T-helper 1 cell treated with Interleukin-12 subunit alpha and Interleukin-12 subunit beta and Interleukin-4 antibody, amounts not matched to agents 30 μg/mL and 1 μg/mL, for 36 hours (primary cell): ENCODE measurements at regions not wholly inside any gene's neighbourhood (a gene's known extent, or its start where the extent isn't known, plus 50 kb on each side); places are given as distances from the start of the nearest gene placed in this dataset.

Experiments used
- H3K27ac Mint-ChIP-seq: one replicate; pipeline ENCODE4 v1.8.0; 2021; ENCODE audit warnings: mild to moderate bottlenecking, mixed read lengths
- H3K27me3 Mint-ChIP-seq: one replicate; pipeline ENCODE4 v1.8.0; 2021; ENCODE audit warnings: low read depth, mixed read lengths
- H3K36me3 Mint-ChIP-seq: one replicate; pipeline ENCODE4 v1.8.0; 2021; ENCODE audit warnings: low read depth, mixed read lengths
- H3K4me1 Mint-ChIP-seq: one replicate; pipeline ENCODE4 v1.8.0; 2021; ENCODE audit warnings: low read depth, mixed read lengths
- H3K4me3 Mint-ChIP-seq: one replicate; pipeline ENCODE4 v1.8.0; 2021; ENCODE audit warnings: mild to moderate bottlenecking, moderate library complexity, mixed read lengths
- H3K9me3 Mint-ChIP-seq: one replicate; pipeline ENCODE4 v1.8.0; 2021; ENCODE audit warnings: mixed read lengths

DNA sequence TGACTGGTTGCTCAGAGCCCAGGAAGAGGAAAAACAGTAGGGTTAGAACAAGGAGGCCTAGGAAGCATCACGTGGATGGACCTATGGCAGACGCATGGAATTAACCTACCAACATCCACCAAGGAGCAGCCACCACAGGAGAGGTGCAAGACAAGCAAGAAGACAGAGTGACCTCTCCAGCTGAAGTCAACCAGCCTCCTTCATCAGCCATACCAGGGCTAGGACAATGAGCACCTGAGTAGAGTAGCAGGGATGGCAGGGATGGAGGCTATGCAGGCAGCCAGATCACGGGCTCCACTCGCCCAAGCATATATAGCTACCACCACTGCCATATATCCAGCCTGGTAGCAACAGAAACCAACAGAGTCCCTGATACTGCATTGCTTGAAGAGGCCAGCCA is 202.1 kb upstream of the B3GAT1 start:
- H3K27ac Mint-ChIP-seq: no peak overlapping the region
- no peak overlapping the region for H3K4me3 Mint-ChIP-seq
- no peaks in the 10 kb centered on the region for H3K36me3 Mint-ChIP-seq
- H3K9me3 Mint-ChIP-seq: no peaks in the 10 kb centered on the region
- H3K4me1 Mint-ChIP-seq: no peaks in the 10 kb centered on the region
- no peaks in the 10 kb centered on the region for H3K27me3 Mint-ChIP-seq

DNA sequence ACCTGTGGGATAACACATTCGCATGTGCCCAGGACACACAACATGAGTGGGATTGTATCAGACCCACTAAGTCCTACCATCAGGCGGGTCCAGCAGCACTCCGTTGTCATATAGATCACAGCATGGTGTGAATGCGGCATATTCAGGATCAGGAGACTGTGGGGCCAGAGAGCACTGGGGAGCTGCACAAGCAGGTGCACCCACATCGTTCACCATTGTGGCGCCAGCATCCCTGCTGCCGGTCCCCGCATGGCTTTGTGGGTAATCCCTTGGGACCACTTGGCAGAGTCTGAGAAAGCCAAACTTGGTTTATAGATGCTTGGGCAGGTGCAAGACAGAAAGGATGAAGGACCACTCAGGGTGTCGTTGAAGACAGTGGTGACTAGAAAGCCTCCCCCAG is 201.6 kb upstream of the B3GAT1 start:
- Mint-ChIP-seq H3K4me3 (no peak overlapping the region), H3K27me3 (no peaks in the 10 kb centered on the region), H3K27ac (no peak overlapping the region), H3K36me3 (no peaks in the 10 kb centered on the region), H3K9me3 (no peaks in the 10 kb centered on the region), H3K4me1 (no peaks in the 10 kb centered on the region)

DNA sequence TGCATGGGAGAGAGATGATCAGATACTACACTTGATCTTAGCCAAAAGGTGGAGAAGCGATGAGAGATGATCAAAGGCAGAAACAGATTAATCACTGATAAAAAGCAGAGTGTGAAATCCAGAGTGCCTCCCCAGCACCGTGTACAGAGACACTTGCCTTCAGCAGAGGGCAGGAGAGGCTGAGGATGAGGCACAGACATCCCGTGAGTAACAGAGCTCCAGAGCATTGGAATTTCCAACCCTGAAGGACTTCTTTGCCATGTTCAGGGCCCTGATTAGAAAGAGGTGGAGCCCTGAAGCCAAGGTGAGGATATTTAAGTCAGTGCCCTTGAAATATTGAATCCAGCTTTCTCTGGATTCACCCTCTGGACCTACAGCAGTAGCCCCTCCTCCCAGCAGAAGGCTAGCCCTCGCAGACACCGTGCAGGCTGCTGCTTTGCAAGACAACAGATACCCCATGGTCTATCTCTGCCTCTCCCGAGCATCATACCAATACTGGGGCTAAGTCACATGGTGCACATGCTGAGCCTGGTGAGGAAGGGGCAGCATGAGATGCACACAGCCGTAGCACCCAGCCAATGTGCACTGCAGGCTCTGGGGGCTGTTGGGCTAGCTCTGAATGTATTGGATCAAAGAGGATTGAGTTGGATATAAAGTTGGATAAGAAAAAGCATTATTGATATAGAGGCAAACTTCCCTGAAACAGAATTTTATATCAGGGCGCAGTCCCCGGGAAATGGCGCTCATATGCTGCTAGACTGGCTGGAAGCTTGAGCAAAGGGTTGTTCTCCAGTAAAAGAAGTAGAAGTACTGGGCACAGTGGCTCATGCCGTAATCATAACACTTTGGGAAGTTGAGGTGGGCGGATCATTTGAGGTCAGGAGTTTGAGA is 200.3 kb upstream of the B3GAT1 start:
- no peaks in the 10 kb centered on the region for H3K36me3 Mint-ChIP-seq
- H3K4me3 Mint-ChIP-seq: no peak overlapping the region
- H3K4me1 Mint-ChIP-seq: no peaks in the 10 kb centered on the region
- H3K27ac Mint-ChIP-seq: no peak overlapping the region
- H3K9me3 Mint-ChIP-seq: no peaks in the 10 kb centered on the region
- no peaks in the 10 kb centered on the region for H3K27me3 Mint-ChIP-seq

DNA sequence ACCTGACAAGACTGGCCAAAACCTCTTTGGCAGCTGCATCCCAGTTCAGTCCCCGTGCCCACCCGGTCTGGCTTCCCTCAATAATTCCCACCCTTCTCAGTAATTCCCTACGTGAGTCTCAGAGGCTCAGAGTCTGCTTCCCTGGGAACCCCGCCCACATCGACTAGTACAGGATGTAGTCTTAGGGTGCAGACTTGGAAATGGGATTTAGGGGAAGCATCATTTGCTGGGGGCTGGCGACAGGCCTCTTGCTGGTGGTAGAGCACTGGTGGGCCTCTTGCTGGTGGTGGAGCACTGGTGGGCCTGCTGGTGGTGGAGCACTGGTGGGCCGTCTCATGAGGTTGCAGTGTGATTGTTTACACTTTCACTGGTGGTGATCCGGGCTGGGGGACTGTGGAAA is 199.5 kb upstream of the B3GAT1 start:
- Mint-ChIP-seq H3K36me3 (no peaks in the 10 kb centered on the region), H3K9me3 (no peaks in the 10 kb centered on the region), H3K4me1 (no peaks in the 10 kb centered on the region), H3K4me3 (no peak overlapping the region), H3K27me3 (no peaks in the 10 kb centered on the region), H3K27ac (no peak overlapping the region)

DNA sequence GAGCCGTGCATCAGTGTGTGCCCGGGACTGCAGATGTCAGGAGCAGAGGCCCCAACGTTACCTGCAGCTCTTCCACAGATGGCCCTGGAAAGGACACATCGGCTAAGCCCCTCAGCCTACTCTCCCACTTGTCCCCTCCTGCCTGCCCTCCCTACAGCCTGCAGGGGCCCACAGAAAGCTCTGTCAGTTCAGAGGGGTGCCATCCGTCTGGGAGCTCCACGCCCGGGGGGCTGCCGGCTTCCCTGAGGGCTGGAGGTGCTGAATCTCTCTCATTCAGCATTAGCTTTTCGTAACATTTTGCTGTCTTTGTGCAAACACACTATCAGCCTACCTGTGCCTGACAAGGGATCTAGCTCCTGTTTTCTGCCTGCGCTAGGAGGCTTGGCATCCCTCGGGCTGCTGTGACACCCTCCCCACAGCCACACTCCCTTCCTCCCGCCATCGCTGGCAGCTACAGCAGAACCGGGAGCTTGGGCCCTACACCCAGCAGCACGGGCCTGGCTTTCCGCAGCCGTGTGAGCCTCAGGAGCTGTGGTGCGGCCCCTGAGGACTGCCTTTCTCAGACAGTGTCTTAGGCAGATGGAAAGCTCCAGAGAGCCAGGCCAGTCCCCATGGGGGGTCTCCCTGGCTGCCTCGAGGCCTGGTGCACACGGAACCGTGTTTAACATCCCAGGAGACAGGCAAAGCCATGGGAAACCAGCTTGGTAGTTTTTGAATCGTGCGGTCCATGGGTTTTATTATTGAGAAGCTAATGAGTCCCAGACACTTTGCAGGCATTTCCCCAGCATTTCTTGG is 198.3 kb upstream of the B3GAT1 start:
- Mint-ChIP-seq H3K9me3 (no peaks in the 10 kb centered on the region), H3K36me3 (no peaks in the 10 kb centered on the region), H3K27ac (no peak overlapping the region), H3K4me1 (no peaks in the 10 kb centered on the region), H3K27me3 (no peaks in the 10 kb centered on the region), H3K4me3 (no peak overlapping the region)

DNA sequence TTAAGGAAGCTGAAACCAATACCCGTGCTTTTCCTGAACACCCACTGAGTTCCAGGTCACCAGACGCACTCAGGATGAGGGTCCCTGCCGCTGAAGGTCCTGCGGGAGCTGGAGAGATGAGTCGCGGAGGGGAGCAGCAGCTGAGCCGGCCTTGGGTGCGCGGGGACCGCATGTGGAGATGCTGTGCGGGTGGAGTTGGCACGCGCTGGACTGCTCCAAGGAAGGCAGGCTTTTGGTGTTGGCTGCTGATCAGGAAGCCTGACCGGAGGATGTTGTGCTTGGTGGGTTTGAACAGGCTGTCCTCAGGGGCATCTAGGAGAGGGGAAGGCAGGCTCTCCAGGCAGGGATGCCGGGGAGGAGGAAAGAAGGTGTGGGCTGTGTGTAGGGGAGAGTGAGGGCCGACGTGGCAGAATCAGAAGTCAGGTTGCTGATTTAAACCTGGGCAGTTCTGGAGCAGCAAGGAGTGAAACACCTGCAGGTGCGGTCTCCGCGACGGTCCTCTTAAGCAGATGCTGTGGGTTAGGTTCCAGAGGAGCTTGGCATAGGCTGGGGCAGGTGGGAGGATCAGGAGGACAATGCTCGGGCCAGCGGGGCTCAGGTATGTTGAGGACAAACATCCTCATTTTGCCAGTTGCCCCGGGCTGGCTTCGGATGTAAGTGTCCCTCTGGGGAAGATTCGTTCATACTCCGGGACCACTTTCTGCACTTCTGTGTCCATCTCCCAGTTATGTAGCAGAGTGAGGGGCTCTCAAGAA is 197.5 kb upstream of the B3GAT1 start:
- no peaks in the 10 kb centered on the region for H3K9me3 Mint-ChIP-seq
- no peak overlapping the region for H3K27ac Mint-ChIP-seq
- no peaks in the 10 kb centered on the region for H3K27me3 Mint-ChIP-seq
- no peaks in the 10 kb centered on the region for H3K36me3 Mint-ChIP-seq
- H3K4me1 Mint-ChIP-seq: no peaks in the 10 kb centered on the region
- no peak overlapping the region for H3K4me3 Mint-ChIP-seq

DNA sequence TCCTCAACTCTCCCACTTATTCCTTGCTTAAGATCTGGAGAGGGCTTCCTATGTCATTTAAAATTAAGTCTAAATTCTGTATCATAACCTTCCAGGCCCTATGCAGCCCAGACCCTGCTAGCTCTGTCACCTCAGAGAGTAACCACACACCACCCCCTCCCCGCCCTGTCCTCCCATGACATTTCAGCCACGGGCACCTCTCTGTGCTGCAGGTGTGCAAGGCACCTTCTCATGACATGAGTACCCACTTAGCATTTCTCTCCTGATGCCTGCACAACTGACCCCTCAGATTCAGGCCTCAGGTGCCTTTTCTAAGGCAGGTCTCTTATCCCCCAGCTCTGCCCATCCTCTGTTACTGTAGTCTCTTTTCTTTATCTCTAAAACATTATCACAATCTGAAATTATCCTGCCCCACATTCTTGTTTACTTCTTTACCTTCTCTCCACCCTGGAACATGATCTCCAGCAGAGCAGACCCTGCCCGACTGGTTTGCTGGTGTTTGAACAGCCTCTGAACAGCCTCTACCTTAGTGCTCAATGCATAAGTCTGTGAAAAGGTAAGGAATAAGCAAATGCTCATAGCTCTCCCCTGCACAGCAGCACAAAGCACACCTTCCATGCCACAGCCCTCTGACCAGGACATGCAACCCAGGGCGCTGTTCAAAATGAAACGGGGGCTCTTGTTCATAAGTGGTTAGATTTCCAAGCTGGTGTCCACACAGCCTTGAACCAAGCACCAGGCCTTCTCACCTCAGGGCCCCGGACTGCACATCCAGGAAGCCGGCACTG is 196.1 kb upstream of the B3GAT1 start:
- no peaks in the 10 kb centered on the region for H3K36me3 Mint-ChIP-seq
- H3K4me1 Mint-ChIP-seq: no peaks in the 10 kb centered on the region
- H3K27me3 Mint-ChIP-seq: no peaks in the 10 kb centered on the region
- no peak overlapping the region for H3K4me3 Mint-ChIP-seq
- no peak overlapping the region for H3K27ac Mint-ChIP-seq
- H3K9me3 Mint-ChIP-seq: no peaks in the 10 kb centered on the region

DNA sequence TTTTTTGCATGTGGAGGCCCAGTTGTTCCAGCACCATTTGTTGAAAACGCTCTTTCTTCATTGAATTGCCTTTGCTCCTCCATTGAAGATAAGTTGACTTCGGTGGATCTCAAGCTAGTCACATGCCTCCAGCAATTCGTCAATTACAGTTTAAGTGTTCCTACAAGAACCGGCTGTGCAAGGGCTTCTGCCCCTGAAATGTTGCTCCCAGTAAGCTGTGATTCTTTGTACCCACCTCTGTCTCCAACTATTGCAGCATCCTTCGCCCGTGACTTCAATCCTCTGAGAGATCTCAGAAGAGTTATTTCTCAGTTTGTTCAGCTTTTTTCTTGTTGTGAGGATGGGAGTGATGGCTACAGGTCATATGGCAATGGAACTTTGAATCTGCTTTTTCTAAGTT is 194.2 kb upstream of the B3GAT1 start:
- H3K36me3 Mint-ChIP-seq: no peaks in the 10 kb centered on the region
- no peaks in the 10 kb centered on the region for H3K9me3 Mint-ChIP-seq
- H3K4me3 Mint-ChIP-seq: no peak overlapping the region
- H3K4me1 Mint-ChIP-seq: no peaks in the 10 kb centered on the region
- no peaks in the 10 kb centered on the region for H3K27me3 Mint-ChIP-seq
- no peak overlapping the region for H3K27ac Mint-ChIP-seq

DNA sequence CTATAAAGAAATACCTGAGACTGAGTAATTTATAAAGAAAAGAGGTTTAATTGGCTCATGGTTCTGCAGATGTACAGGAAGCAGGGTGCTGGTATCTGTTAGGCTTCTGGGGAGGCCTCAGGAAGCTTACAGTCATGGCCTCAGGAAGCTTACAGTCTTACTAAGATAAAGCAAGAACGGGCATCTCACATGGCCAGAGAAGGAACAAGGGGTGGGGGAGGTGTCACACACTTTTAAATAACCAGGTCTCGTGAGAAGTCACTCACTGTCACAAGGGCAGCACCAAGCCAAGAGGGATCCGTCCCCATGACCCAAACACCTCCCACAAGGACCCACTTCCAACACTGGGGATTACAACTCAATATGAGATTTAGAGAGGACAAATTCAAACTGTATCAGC is 192.8 kb upstream of the B3GAT1 start:
- Mint-ChIP-seq H3K4me1 (no peaks in the 10 kb centered on the region), H3K27ac (no peak overlapping the region), H3K9me3 (no peaks in the 10 kb centered on the region)

DNA sequence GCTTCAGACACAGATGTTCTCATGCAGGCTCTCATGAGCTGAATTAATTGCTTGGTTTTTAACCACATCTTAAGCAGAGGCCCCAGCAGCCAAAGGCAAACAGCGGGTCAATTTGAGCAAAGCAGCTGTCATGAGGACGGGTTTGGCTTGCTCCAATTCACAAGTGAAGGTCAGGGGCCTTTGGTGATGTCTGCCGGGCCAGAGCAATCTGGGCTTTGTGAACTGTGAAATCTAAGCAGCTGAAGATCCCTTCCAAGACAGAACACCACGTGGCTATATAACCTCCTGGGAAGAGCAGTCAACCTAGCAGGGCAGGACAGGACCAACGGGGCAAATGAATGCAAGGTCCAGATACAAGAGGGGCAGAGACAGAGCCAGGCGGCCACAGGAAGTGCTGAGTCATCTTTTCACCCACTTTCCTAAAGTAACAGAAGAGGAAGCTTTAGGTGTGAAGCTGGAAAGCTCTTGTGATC is 187.3 kb upstream of the B3GAT1 start:
- H3K4me1 Mint-ChIP-seq: no peaks in the 10 kb centered on the region

More for the DNA sequence above, 192.8 kb upstream of the B3GAT1 start:
- H3K36me3 Mint-ChIP-seq: no peaks in the 10 kb centered on the region
- no peaks in the 10 kb centered on the region for H3K27me3 Mint-ChIP-seq
- no peak overlapping the region for H3K4me3 Mint-ChIP-seq

DNA sequence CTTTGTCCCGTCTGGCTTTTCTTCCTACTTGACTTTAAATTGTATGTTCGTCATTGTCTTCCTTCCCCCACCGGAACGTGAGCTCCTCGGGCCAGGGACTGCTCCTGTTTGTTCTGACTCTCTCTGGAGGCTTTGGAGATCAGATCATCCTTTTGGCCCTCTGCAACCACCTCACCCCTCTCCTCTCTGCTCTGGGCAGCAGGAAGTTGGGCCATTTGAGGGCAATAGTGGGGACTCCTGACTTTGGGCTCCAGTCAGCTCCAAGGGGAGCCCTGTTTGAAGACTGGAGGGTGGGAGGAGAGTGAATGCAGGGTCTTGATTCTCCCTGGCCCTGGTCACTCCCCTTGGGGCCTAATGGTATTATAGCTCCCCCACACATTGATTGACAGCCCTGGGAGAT is 186.3 kb upstream of the B3GAT1 start:
- Mint-ChIP-seq H3K4me1 (no peaks in the 10 kb centered on the region), H3K27ac (peak overlapping the region; percentile 28), H3K4me3 (no peak overlapping the region), H3K36me3 (no peaks in the 10 kb centered on the region), H3K9me3 (no peaks in the 10 kb centered on the region), H3K27me3 (peaks cover 26% of the 10 kb centered on the region)

More for the DNA sequence above, 187.3 kb upstream of the B3GAT1 start:
- Mint-ChIP-seq H3K27ac (no peak overlapping the region), H3K36me3 (no peaks in the 10 kb centered on the region), H3K9me3 (no peaks in the 10 kb centered on the region), H3K27me3 (peaks cover 18% of the 10 kb centered on the region), H3K4me3 (no peak overlapping the region)

DNA sequence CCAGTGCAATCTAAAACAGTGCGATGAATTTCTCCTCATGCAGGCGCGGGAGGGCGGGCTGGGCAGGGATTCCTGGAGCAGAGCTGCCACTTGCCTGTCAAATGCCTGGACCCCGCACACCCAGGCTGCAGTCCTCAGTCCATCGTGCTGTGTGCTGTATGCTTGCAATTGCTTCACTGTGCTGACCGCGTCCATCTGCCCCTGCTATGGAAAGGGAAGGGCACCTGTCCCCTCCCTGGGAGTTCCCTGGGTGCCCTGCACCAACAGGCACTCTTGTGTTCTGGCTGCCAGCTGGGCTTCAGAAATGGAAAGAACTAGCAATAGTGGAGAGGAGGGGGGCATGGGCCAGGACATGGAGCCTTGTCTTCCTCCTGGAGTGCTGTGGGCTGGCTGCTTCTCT is 185.4 kb upstream of the B3GAT1 start:
- Mint-ChIP-seq H3K4me3 (no peak overlapping the region), H3K27ac (no peak overlapping the region), H3K36me3 (no peaks in the 10 kb centered on the region), H3K4me1 (no peaks in the 10 kb centered on the region), H3K9me3 (no peaks in the 10 kb centered on the region), H3K27me3 (peaks cover 27% of the 10 kb centered on the region)

DNA sequence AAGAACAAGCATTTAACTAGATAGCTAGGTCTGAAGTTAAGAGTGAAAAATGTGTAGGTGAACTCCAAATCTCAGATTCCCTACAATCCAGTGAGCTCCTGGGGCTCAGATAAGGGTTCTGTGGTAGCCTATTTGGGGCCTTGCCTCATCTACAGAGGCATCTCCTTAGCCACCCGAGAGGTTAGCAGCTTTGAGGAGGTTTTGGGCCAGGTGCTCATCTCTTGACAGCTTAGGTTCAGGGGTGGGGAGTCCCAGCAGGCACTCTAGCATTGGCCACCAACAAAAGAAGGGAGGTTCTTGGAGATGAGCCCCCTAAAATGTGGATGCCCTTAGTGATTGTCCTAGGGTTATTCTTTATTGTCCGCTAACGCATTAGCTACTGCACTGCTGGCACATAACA is 184.4 kb upstream of the B3GAT1 start:
- H3K27me3 Mint-ChIP-seq: peaks cover 30% of the 10 kb centered on the region
- no peaks in the 10 kb centered on the region for H3K36me3 Mint-ChIP-seq
- H3K27ac Mint-ChIP-seq: no peak overlapping the region
- no peaks in the 10 kb centered on the region for H3K4me1 Mint-ChIP-seq
- H3K4me3 Mint-ChIP-seq: no peak overlapping the region
- H3K9me3 Mint-ChIP-seq: no peaks in the 10 kb centered on the region
